GM21390 (cell line): ENCODE measurements at regions not wholly inside any gene's neighbourhood (a gene's known extent, or its start where the extent isn't known, plus 50 kb on each side); places are given as distances from the start of the nearest gene placed in this dataset.

ENCODE experiments used
- ATAC-seq: cut with Tn5 transposase; IDR thresholded peaks from one replicate; pipeline ENCODE4 v1.9.1; 2021; ENCODE audit not compliant: unreplicated experiment

DNA sequence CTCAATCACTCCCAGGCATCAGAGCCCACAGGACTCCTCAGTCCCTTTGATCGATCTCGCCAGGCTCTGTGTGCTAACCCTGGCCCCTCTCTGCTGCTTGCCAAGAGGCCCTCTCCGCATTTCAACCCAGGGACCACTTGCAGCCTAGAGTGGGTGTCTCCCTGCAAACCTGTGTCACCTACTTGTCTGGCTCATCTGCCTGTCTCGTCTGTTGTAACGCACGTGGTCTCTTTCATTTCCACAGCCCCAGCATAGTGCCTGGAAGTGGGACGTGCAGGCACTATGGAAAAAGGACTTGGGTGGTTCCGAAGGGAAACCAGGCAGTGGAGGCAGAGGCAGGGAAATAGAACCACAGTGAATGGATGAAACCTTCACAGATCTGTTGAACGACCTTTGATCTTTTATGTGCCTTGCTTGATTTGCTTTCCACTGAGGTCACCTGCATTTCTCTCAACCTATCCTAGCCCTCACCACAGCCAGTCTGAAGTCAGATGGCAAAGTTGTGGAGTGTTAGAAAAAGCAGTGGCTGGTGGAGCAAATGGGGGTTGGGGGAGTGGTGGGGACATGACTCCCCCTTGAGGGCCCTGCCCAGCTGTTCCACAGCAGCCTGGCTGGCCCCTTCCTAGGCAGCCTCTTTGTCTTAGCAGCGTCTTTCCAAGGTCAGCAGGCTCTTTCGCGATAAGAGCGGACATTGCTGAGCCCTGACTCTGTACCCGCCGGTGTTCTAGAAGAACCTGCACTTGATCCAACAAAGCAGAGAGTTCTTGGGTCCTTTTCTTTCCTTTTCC, 55.8 kb upstream of the TAGAP start:
- ATAC-seq: no peak

DNA sequence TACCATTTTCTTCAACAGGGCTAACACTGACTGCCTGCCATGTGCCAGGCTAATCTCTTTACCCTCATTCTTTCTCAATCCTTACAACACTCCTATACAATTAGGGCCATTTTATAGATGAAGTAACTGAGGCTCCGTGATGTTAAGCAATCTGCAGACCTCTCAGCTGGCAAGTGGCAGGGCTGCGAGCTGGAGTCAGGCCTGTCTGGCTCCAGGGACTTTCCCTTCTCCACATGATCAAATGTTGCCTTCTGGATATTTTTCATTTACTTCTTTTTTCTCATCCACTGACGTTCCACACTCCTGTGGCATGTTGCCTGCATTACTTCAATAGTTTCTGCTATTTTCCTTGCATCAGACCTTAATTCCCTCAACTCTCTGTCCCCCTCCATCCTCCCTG, 55.2 kb upstream of the TAGAP start:
- ATAC-seq: no peak

- no peak for ATAC-seq
Observed at GRCh38 chr6:159099276-159099675, 54.5 kb upstream of the TAGAP start.

DNA sequence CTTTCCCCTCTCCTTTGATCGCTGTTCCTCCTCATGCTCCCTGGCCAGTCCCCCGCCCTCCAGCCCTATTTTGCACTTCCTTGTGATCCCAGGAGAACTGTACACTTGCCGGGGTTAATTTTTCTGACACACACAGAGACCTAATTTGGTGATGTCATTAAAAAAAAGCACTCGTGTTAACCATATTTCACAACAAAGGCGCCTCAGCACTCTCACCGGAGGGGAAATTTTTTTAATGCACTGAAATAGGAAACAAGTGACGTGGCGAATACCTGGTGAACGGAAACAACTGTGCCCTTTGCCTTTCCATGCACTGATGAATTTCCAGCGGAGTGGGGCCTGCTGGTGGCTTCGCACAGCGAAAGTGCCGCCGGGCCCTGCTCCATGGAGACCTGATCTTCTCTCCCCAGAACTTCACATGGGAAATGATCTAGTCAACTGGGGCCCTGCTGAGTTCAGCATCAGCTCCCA, 53.9 kb upstream of the TAGAP start:
- ATAC-seq: no peak

GRCh38 chr6:159097256-159097655, 52.5 kb upstream of the TAGAP start:
- ATAC-seq: no peak

GRCh38 chr6:159095616-159096015, 50.8 kb upstream of the TAGAP start:
- ATAC-seq: no peak

DNA sequence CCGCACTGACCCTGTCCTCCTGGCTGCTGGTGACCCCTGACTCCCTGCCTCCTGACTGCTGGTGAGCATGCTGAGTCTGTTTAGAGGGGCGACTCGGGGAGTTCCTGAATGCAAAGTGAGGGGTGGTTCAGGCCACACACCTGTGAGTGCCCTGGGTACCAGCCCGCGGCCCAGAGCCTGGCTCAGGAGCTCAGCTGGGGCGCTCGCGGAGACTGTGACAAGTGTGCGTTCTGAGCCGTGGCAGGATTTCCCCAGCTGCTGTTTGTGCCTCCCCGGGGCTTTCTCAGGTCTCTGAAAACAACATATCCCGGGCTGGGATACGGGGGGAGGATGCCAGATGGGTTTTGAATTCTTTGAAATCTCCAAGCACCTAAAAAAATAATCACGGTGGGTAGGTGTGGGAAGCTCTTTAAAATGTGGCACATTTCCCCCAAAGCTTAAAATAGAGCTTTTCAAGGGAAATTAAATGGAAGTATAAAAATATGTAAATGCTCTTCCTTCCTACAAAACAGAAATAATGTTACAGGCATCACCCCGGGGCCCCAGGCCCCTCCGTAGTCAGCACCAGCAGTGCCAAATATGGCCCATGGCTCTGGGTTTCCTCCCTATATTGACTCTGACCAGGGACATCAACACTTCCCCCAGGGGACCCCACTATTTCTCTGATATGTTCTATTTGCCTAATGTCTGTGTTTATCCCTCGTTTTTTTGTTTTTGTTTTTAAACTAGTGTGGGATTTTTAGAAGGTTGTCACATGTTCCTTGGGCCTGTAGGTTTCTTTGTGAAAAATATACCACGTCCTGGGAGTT, 49.9 kb upstream of the TAGAP start:
- ATAC-seq: no peak
